GM23248 (cell line): ENCODE measurements at regions not wholly inside any gene's neighbourhood (a gene's known extent, or its start where the extent isn't known, plus 50 kb on each side); places are given as distances from the start of the nearest gene placed in this dataset.

ENCODE experiments used
- DNase-seq: peaks from one replicate; pipeline ENCODE4 v3.0.0-alpha.2; 2015
- H2AFZ ChIP-seq: fragments of 200-600 bp; sonication (generic); 2 replicates; pipeline ENCODE4 v1.6.1; 2016; ENCODE audit warnings: antibody characterized with exemption
- H3F3A ChIP-seq: fragments of 200-600 bp; sonication (generic); 2 replicates; pipeline ENCODE4 v1.6.1; 2016; ENCODE audit warnings: mild to moderate bottlenecking, antibody characterized with exemption, mixed run types; ENCODE audit not compliant: insufficient read depth
- H3K27ac ChIP-seq: fragments of 200-600 bp; sonication (generic); 2 replicates; pipeline ENCODE4 v1.5.1; 2016; ENCODE audit warnings: mild to moderate bottlenecking
- H3K27me3 ChIP-seq: fragments of 200-600 bp; sonication (generic); replicated peaks from 2 replicates; pipeline ENCODE4 v1.6.1; 2016; ENCODE audit warnings: mild to moderate bottlenecking; ENCODE audit not compliant: insufficient read depth
- H3K36me3 ChIP-seq: fragments of 200-600 bp; sonication (generic); 2 replicates; pipeline ENCODE4 v1.6.1; 2016; ENCODE audit warnings: low read depth, mild to moderate bottlenecking
- H3K4me1 ChIP-seq: fragments of 200-600 bp; sonication (generic); 2 replicates; pipeline ENCODE4 v1.6.1; 2016; ENCODE audit warnings: mild to moderate bottlenecking; ENCODE audit not compliant: insufficient read depth
- H3K4me2 ChIP-seq: fragments of 200-600 bp; sonication (generic); one replicate; pipeline ENCODE4 v1.6.1; 2016; ENCODE audit warnings: mild to moderate bottlenecking; ENCODE audit not compliant: unreplicated experiment
- H3K4me3 ChIP-seq: fragments of 200-600 bp; sonication (generic); 2 replicates; pipeline ENCODE4 v1.5.1; 2016; ENCODE audit warnings: mild to moderate bottlenecking
- H3K79me2 ChIP-seq: fragments of 200-600 bp; sonication (generic); 2 replicates; pipeline ENCODE4 v1.6.1; 2016; ENCODE audit warnings: mild to moderate bottlenecking; ENCODE audit not compliant: insufficient read depth
- H3K9ac ChIP-seq: fragments of 200-600 bp; sonication (generic); 2 replicates; pipeline ENCODE4 v1.6.1; 2016; ENCODE audit warnings: mild to moderate bottlenecking
- H3K9me2 ChIP-seq: fragments of 200-600 bp; sonication (generic); 2 replicates; pipeline ENCODE4 v1.6.1; 2016; ENCODE audit warnings: mixed run types, mild to moderate bottlenecking, moderate library complexity; ENCODE audit not compliant: insufficient read depth
- H3K9me3 ChIP-seq: fragments of 200-600 bp; sonication (generic); one replicate; pipeline ENCODE4 v1.6.1; 2017; ENCODE audit warnings: low read depth
- H4K20me1 ChIP-seq: fragments of 200-600 bp; sonication (generic); 2 replicates; pipeline ENCODE4 v1.6.0; 2016; ENCODE audit not compliant: insufficient read depth
- EZH2 ChIP-seq: fragments of 200-600 bp; sonication (generic); IDR thresholded peaks from 2 replicates; pipeline ENCODE4 v1.6.1; 2018; ENCODE audit warnings: antibody characterized with exemption, mild to moderate bottlenecking; ENCODE audit not compliant: insufficient read depth, poor library complexity, severe bottlenecking
- EZH2phosphoT487 ChIP-seq: fragments of 200-600 bp; sonication (generic); IDR thresholded peaks from 2 replicates; pipeline ENCODE4 v1.6.1; 2018; ENCODE audit warnings: antibody characterized with exemption, moderate library complexity, mild to moderate bottlenecking, low read depth; ENCODE audit not compliant: insufficient read depth
- WGBS, 2 experiments: methylation state at CpG; one replicate each; pipeline ENCODE4 v1.1.6; 2015 to 2017; ENCODE audit warnings: low lambda C conversion rate in 2 of 2, low coverage in 1 of 2; ENCODE audit errors: missing lambda C conversion rate in 2 of 2; 5-methylcytosine and 5-hydroxymethylcytosine counted together
- in situ Hi-C: fragments of 300-500 bp; cut with MboI; formaldehyde crosslinking; loops from 2 replicates; pipeline ENCODE4 v1.15.0; 2020

GRCh38 chr2:146041274-146041910 lies 1521.5 kb upstream of the ZEB2 start:
- H3K4me3 ChIP-seq, result no peak overlapping the region
- no peaks in the 10 kb centered on the region for H3K9me2 ChIP-seq
- 29 to 31% methylated on average over 8 of the region's 8 CpGs for WGBS, 2 experiments
- H3F3A ChIP-seq, result no peaks in the 10 kb centered on the region
- in situ Hi-C loops, result no loop called here
- H2AFZ ChIP-seq, result peak overlapping the region; percentile 41; the same call in 1 of the 2 replicates
- no peak for TF ChIP-seq EZH2phosphoT487
- TF ChIP-seq EZH2, result no peak
- no peaks in the 10 kb centered on the region for H3K79me2 ChIP-seq
- H3K27ac ChIP-seq, result no peak overlapping the region
- DNase-seq, result no peak
- H3K4me2 ChIP-seq, result no peak overlapping the region
- H3K9ac ChIP-seq, result no peak overlapping the region
- H3K4me1 ChIP-seq, result no peaks in the 10 kb centered on the region
- no peaks in the 10 kb centered on the region for H4K20me1 ChIP-seq
- no peaks in the 10 kb centered on the region for H3K9me3 ChIP-seq
- H3K36me3 ChIP-seq, result no peaks in the 10 kb centered on the region
- H3K27me3 ChIP-seq, result no peaks in the 10 kb centered on the region

GRCh38 chr2:146040051-146040450 lies 1520.1 kb upstream of the ZEB2 start:
- Histone ChIP-seq H2AFZ (no peak overlapping the region), H3K36me3 (no peaks in the 10 kb centered on the region), H3K9ac (no peak overlapping the region), H3K4me1 (no peaks in the 10 kb centered on the region), H3K79me2 (no peaks in the 10 kb centered on the region), H3K9me3 (no peaks in the 10 kb centered on the region), H3K27ac (no peak overlapping the region), H3K4me2 (no peak overlapping the region), H4K20me1 (no peaks in the 10 kb centered on the region), H3K9me2 (no peaks in the 10 kb centered on the region), H3K4me3 (no peak overlapping the region), H3F3A (no peaks in the 10 kb centered on the region), H3K27me3 (no peaks in the 10 kb centered on the region)
- 65 to 74% methylated on average over 3 of the region's 3 CpGs for WGBS, 2 experiments
- DNase-seq, result no peak
- in situ Hi-C loops, result no loop called here
- TF ChIP-seq EZH2, result no peak
- no peak for TF ChIP-seq EZH2phosphoT487

GRCh38 chr2:146038014-146038413 lies 1518.1 kb upstream of the ZEB2 start:
- no peak overlapping the region for H3K27ac ChIP-seq
- H3K9me3 ChIP-seq, result no peaks in the 10 kb centered on the region
- TF ChIP-seq EZH2, result no peak
- no peak for TF ChIP-seq EZH2phosphoT487
- H3K9me2 ChIP-seq, result no peaks in the 10 kb centered on the region
- 83 to 87% methylated on average over 1 of the region's 1 CpG for WGBS, 2 experiments
- no peaks in the 10 kb centered on the region for H3K79me2 ChIP-seq
- no peak overlapping the region for H3K4me2 ChIP-seq
- in situ Hi-C loops, result no loop called here
- no peaks in the 10 kb centered on the region for H3F3A ChIP-seq
- H3K9ac ChIP-seq, result no peak overlapping the region
- no peaks in the 10 kb centered on the region for H3K36me3 ChIP-seq
- no peak for DNase-seq
- H2AFZ ChIP-seq, result no peak overlapping the region
- H4K20me1 ChIP-seq, result no peaks in the 10 kb centered on the region
- H3K4me1 ChIP-seq, result no peaks in the 10 kb centered on the region
- H3K4me3 ChIP-seq, result no peak overlapping the region
- H3K27me3 ChIP-seq, result no peaks in the 10 kb centered on the region

GRCh38 chr2:146037334-146037870 lies 1517.5 kb upstream of the ZEB2 start:
- Histone ChIP-seq H3K4me3 (no peak overlapping the region), H3F3A (no peaks in the 10 kb centered on the region), H3K79me2 (no peaks in the 10 kb centered on the region), H3K9me2 (no peaks in the 10 kb centered on the region), H4K20me1 (no peaks in the 10 kb centered on the region), H3K27me3 (no peaks in the 10 kb centered on the region), H3K36me3 (no peaks in the 10 kb centered on the region), H3K9me3 (no peaks in the 10 kb centered on the region), H2AFZ (no peak overlapping the region), H3K9ac (no peak overlapping the region), H3K27ac (no peak overlapping the region), H3K4me1 (no peaks in the 10 kb centered on the region), H3K4me2 (no peak overlapping the region)
- no peak for TF ChIP-seq EZH2phosphoT487
- TF ChIP-seq EZH2, result no peak
- in situ Hi-C loops, result no loop called here
- DNase-seq, result peak; percentile 9
- WGBS, 2 experiments, result 72 to 79% methylated on average over 7 of the region's 7 CpGs

- no peak for TF ChIP-seq EZH2
- TF ChIP-seq EZH2phosphoT487, result no peak
- Histone ChIP-seq H3K9me2 (no peaks in the 10 kb centered on the region), H3K36me3 (no peaks in the 10 kb centered on the region), H3F3A (no peaks in the 10 kb centered on the region), H2AFZ (peak overlapping the region; percentile 41; the same call in 1 of the 2 replicates), H3K9ac (no peak overlapping the region), H3K4me3 (no peak overlapping the region), H3K79me2 (no peaks in the 10 kb centered on the region), H3K4me1 (no peaks in the 10 kb centered on the region), H3K27me3 (no peaks in the 10 kb centered on the region), H3K9me3 (no peaks in the 10 kb centered on the region), H4K20me1 (no peaks in the 10 kb centered on the region), H3K4me2 (no peak overlapping the region), H3K27ac (no peak overlapping the region)
- in situ Hi-C loops, result no loop called here
- 71 to 73% methylated on average over 3 of the region's 3 CpGs for WGBS, 2 experiments
- no peak for DNase-seq
These were observed 1511.2 kb upstream of the ZEB2 start for GRCh38 chr2:146031158-146031557.
